HG03139 (cell line): ENCODE measurements at regions not wholly inside any gene's neighbourhood (a gene's known extent, or its start where the extent isn't known, plus 50 kb on each side); places are given as distances from the start of the nearest gene placed in this dataset.
"Not testable (repeated sequence)": the region's sequence is repeated elsewhere in the genome, so short reads cannot be mapped to it uniquely, and the experiment has no call there.

ENCODE experiments used
- ATAC-seq: cut with Tn5 transposase; IDR thresholded peaks from one replicate; pipeline ENCODE4 v1.9.1; 2021; ENCODE audit not compliant: unreplicated experiment

- ATAC-seq = not testable (repeated sequence)
These were observed 712.4 kb downstream of the JRKL start for GRCh38 chr11:97102180-97102579.

GRCh38 chr11:97107604-97108003 lies 717.8 kb downstream of the JRKL start:
- no peak for ATAC-seq

GRCh38 chr11:97109078-97109477 lies 719.3 kb downstream of the JRKL start:
- no peak for ATAC-seq

- ATAC-seq = no peak
These were observed 720.6 kb downstream of the JRKL start for GRCh38 chr11:97110376-97110775.

- no peak for ATAC-seq
These were observed 721.7 kb downstream of the JRKL start for GRCh38 chr11:97111559-97111958.

GRCh38 chr11:97118614-97119200 lies 728.9 kb downstream of the JRKL start:
- no peak for ATAC-seq

- no peak for ATAC-seq
These were observed 733.4 kb downstream of the JRKL start for GRCh38 chr11:97123237-97123636.

GRCh38 chr11:97136067-97136466 lies 746.3 kb downstream of the JRKL start:
- no peak for ATAC-seq

GRCh38 chr11:97140885-97141494 lies 751.2 kb downstream of the JRKL start:
- no peak for ATAC-seq

GRCh38 chr11:97143463-97143862 lies 753.6 kb downstream of the JRKL start:
- no peak for ATAC-seq

GRCh38 chr11:97149741-97150140 lies 759.9 kb downstream of the JRKL start:
- no peak for ATAC-seq

- no peak for ATAC-seq
These were observed 767.5 kb downstream of the JRKL start for GRCh38 chr11:97157221-97157740.

- ATAC-seq = no peak
These were observed 768.4 kb downstream of the JRKL start for GRCh38 chr11:97158243-97158642.

- no peak for ATAC-seq
These were observed 773.9 kb downstream of the JRKL start for GRCh38 chr11:97163631-97164191.

- ATAC-seq = no peak
These were observed 812.2 kb downstream of the JRKL start for GRCh38 chr11:97201743-97202612.

- no peak for ATAC-seq
These were observed 812.9 kb downstream of the JRKL start for GRCh38 chr11:97202613-97203292.

- no peak for ATAC-seq
These were observed 828.2 kb downstream of the JRKL start for GRCh38 chr11:97218011-97218410.

GRCh38 chr11:97223647-97224046 lies 833.8 kb downstream of the JRKL start:
- ATAC-seq = no peak

- ATAC-seq = no peak
These were observed 834.6 kb downstream of the JRKL start for GRCh38 chr11:97224396-97224795.

GRCh38 chr11:97225794-97226193 lies 836.0 kb downstream of the JRKL start:
- ATAC-seq = no peak

- no peak for ATAC-seq
These were observed 840.1 kb downstream of the JRKL start for GRCh38 chr11:97229936-97230335.
